Endothelial cell of umbilical vein (primary cell): ENCODE measurements at regions not wholly inside any gene's neighbourhood (a gene's known extent, or its start where the extent isn't known, plus 50 kb on each side); places are given as distances from the start of the nearest gene placed in this dataset.

ENCODE experiments used
- BruUV-seq: library from RNA; stranded (reverse); fragments of 400-500 nt; replicated peaks from 2 replicates; lab custom pipeline; 2021; lab: Mats Ljungman, UMichigan
- CTCF ChIA-PET: fragments of 300-600, 350-600 bp; sonication (Branson Sonifier 250); formaldehyde crosslinking; loops from one replicate; lab custom pipeline; 2021; ENCODE audit warnings: antibody characterized with exemption, inconsistent platforms; lab: Charles Lee
- POLR2A ChIA-PET: fragments of 300-600, 350-600 bp; sonication (Branson Sonifier 250); formaldehyde crosslinking; loops from one replicate; lab custom pipeline; 2021; ENCODE audit warnings: antibody characterized with exemption, inconsistent platforms; lab: Charles Lee
- DNase-seq: peaks from one replicate; pipeline ENCODE4 v3.0.0-alpha.2; 2011; ENCODE audit warnings: low read depth, low spot score
- FAIRE-seq: peaks from 2 replicates; lab custom pipeline; 2011; peaks lifted over from hg19 to GRCh38; lab: Jason Lieb, UNC
- H2AFZ ChIP-seq: 2 replicates; pipeline ENCODE4 v1.6.0; 2012; ENCODE audit warnings: low read depth, low read length, control low read depth, inconsistent platforms
- H3K27ac ChIP-seq: 2 replicates; pipeline ENCODE4 v1.5.1; 2011; ENCODE audit warnings: low read depth, mild to moderate bottlenecking, control low read depth, low read length, moderate library complexity; ENCODE audit not compliant: insufficient read depth
- H3K27me3 ChIP-seq, 2 experiments: 2 replicates each; pipeline versions ENCODE4 v1.6.0 to v1.6.1; 2011; ENCODE audit warnings: low read length in 2 of 2, mixed read lengths in 1 of 2; ENCODE audit not compliant: control insufficient read depth in 2 of 2, insufficient read depth in 2 of 2
- H3K36me3 ChIP-seq, 2 experiments: 2 replicates in 1 of 2; 3 replicates in 1 of 2; pipeline ENCODE4 v1.5.1; 2011; ENCODE audit warnings: low read length in 2 of 2, mild to moderate bottlenecking in 1 of 2, moderate library complexity in 1 of 2; ENCODE audit not compliant: control insufficient read depth in 2 of 2, insufficient read depth in 2 of 2; ENCODE audit errors: extremely low read depth in 1 of 2
- H3K4me1 ChIP-seq: 3 replicates; pipeline ENCODE4 v1.5.1; 2011; ENCODE audit warnings: mild to moderate bottlenecking, low read length; ENCODE audit not compliant: control insufficient read depth, insufficient read depth; ENCODE audit errors: extremely low read depth
- H3K4me2 ChIP-seq: 2 replicates; pipeline ENCODE4 v1.6.1; 2011; ENCODE audit warnings: low read length, control low read depth, mixed read lengths; ENCODE audit not compliant: insufficient read depth
- H3K4me3 ChIP-seq, 3 experiments: fragments of 200-600 bp in 1 of 3; sonication (generic), shearing (Covaris generic) in 1 of 3; replicated peaks in 1 of 3; 2 replicates each; pipeline ENCODE4 v1.5.1; 2011 to 2016; ENCODE audit warnings: control low read depth in 3 of 3, low read length in 3 of 3, mild to moderate bottlenecking in 2 of 3, inconsistent platforms in 1 of 3, low read depth in 1 of 3, moderate library complexity in 1 of 3; ENCODE audit not compliant: insufficient read depth in 1 of 3
- H3K79me2 ChIP-seq: 2 replicates; pipeline ENCODE4 v1.6.0; 2012; ENCODE audit warnings: low read length, inconsistent platforms; ENCODE audit not compliant: control insufficient read depth, insufficient read depth
- H3K9ac ChIP-seq: replicated peaks from 2 replicates; pipeline ENCODE3; 2011; ENCODE audit warnings: low read length, control low read depth; ENCODE audit not compliant: insufficient read depth; ENCODE audit errors: extremely low read depth
- H3K9me1 ChIP-seq: replicated peaks from 3 replicates; pipeline ENCODE4 v1.6.0; 2011; ENCODE audit warnings: mild to moderate bottlenecking, low read length; ENCODE audit not compliant: control insufficient read depth, insufficient read depth; ENCODE audit errors: extremely low read depth
- H3K9me3 ChIP-seq: replicated peaks from 2 replicates; pipeline ENCODE4 v1.5.1; 2012; ENCODE audit warnings: low read length, inconsistent platforms; ENCODE audit not compliant: control insufficient read depth, insufficient read depth
- H4K20me1 ChIP-seq: replicated peaks from 2 replicates; pipeline ENCODE3; 2011; ENCODE audit warnings: mild to moderate bottlenecking, low read length; ENCODE audit not compliant: control insufficient read depth, insufficient read depth; ENCODE audit errors: extremely low read depth
- CTCF ChIP-seq, 2 donors: IDR thresholded peaks; 1 replicate in 1 of 2; 2 replicates in 1 of 2; pipeline ENCODE4 v1.5.1; 2011; ENCODE audit warnings: low read length in 2 of 2, mild to moderate bottlenecking in 2 of 2, moderate library complexity in 2 of 2, control low read depth in 1 of 2, inconsistent platforms in 1 of 2, low read depth in 1 of 2; ENCODE audit not compliant: insufficient read depth in 1 of 2; ENCODE audit errors: extremely low read depth in 1 of 2
- EZH2 ChIP-seq: IDR thresholded peaks from 2 replicates; pipeline ENCODE4 v1.6.1; 2012; ENCODE audit warnings: borderline replicate concordance, low read depth, mild to moderate bottlenecking, moderate library complexity, low read length, inconsistent platforms; ENCODE audit not compliant: severe bottlenecking
- FOS ChIP-seq: IDR thresholded peaks from 2 replicates; pipeline ENCODE4 v1.6.1; 2011; ENCODE audit warnings: mild to moderate bottlenecking, low read length, moderate library complexity, borderline replicate concordance; ENCODE audit not compliant: insufficient read depth
- GATA2 ChIP-seq: IDR thresholded peaks from 2 replicates; pipeline ENCODE4 v1.7.0; 2011; ENCODE audit warnings: low read depth, mild to moderate bottlenecking, moderate library complexity, mixed read lengths, low read length; ENCODE audit not compliant: insufficient read length, insufficient read depth
- JUN ChIP-seq: IDR thresholded peaks from 2 replicates; pipeline ENCODE4 v1.6.1; 2011; ENCODE audit warnings: borderline replicate concordance, low read depth; ENCODE audit not compliant: insufficient read length, insufficient read depth
- MAX ChIP-seq: IDR thresholded peaks from 2 replicates; pipeline ENCODE4 v1.6.1; 2011; ENCODE audit not compliant: insufficient read depth, insufficient read length
- MYC ChIP-seq: IDR thresholded peaks from one replicate; pipeline ENCODE4 v1.6.1; 2011; ENCODE audit warnings: mild to moderate bottlenecking, low read depth, low read length
- POLR2A ChIP-seq: IDR thresholded peaks from 2 replicates; pipeline ENCODE4 v1.6.1; 2012; ENCODE audit warnings: low read depth, mild to moderate bottlenecking, control low read depth, low read length
- POLR2AphosphoS5 ChIP-seq: IDR thresholded peaks from 2 replicates; pipeline ENCODE4 v1.6.1; 2012; ENCODE audit warnings: low read depth, mild to moderate bottlenecking, control low read depth, low read length, moderate library complexity; ENCODE audit not compliant: insufficient read depth
- dilution Hi-C: fragments of 300-500 bp; cut with MboI; formaldehyde crosslinking; loops from one replicate; pipeline ENCODE4 v1.15.0; 2019; ENCODE audit warnings: low sequenced_read_pairs; ENCODE audit not compliant: extremely low pct_ligation_motif_present
- intact Hi-C: fragments of 100-400 bp; cut with micrococcal nuclease; formaldehyde crosslinking; loops from one replicate; pipeline ENCODE4 v1.10.0; 2022

- no peaks in the 10 kb centered on the region for H3K4me1 ChIP-seq
- dilution Hi-C loops: no loop called here
These were observed 103.8 kb upstream of the LYZL1 start for GRCh38 chr10:29185050-29185449.

More at GRCh38 chr10:29185050-29185449, 103.8 kb upstream of the LYZL1 start:
- Histone ChIP-seq H3K79me2 (no peaks in the 10 kb centered on the region), H3K27ac (no peak overlapping the region), H2AFZ (no peak overlapping the region), H3K36me3 (no peaks in the 10 kb centered on the region), H3K9me3 (no peaks in the 10 kb centered on the region), H3K4me2 (no peak overlapping the region), H3K9ac (no peak overlapping the region), H4K20me1 (no peaks in the 10 kb centered on the region), H3K9me1 (no peaks in the 10 kb centered on the region), H3K4me3 (no peak overlapping the region), H3K27me3 (peaks cover 0 to 9% of the 10 kb centered on the region in 2 experiments)
- intact Hi-C loops: no loop called here
- DNase-seq: no peak
- no peak for FAIRE-seq
- no peak for TF ChIP-seq FOS
- TF ChIP-seq EZH2: no peak
- TF ChIP-seq GATA2: no peak
- no peak for TF ChIP-seq POLR2AphosphoS5
- TF ChIP-seq CTCF (IDR thresholded peaks at IDR 0.05; ENCODE audit: extremely low read depth in 1 of 2, insufficient read depth in 1 of 2, low read depth in 1 of 2, low read length in 2 of 2): no peak
- no peak for TF ChIP-seq MYC
- no peak for TF ChIP-seq POLR2A
- TF ChIP-seq JUN: no peak
- TF ChIP-seq MAX: no peak
- CTCF ChIA-PET: interaction anchor here (0.8 to 1.4 kb wide), 3 partner anchors 9 to 521 kb away, joined by 3 read pairs; no protein-coding TSS in a partner anchor
- no TSS peak for BruUV-seq
- POLR2A ChIA-PET: no interaction called here
